ENCODE measurements at regions not wholly inside any gene's neighbourhood (a gene's known extent, or its start where the extent isn't known, plus 50 kb on each side); places are given as distances from the start of the nearest gene placed in this dataset.
A peak's percentile ranks its signal among the peaks of the same experiment; 100 is the strongest.
"Not testable (repeated sequence)": the region's sequence is repeated elsewhere in the genome, so short reads cannot be mapped to it uniquely, and the experiment has no call there.

- peak; percentile 22 for DNase-seq (ENCODE audit: low read depth)
Measured at GRCh38 chr9:20238921-20239320, 383.4 kb downstream of the MLLT3 start.

- no peak for DNase-seq (ENCODE audit: low read depth)
Measured at GRCh38 chr9:20237686-20238085, 384.6 kb downstream of the MLLT3 start.

GRCh38 chr9:20236676-20237075 lies 385.6 kb downstream of the MLLT3 start:
- no peak for DNase-seq (ENCODE audit: low read depth)

GRCh38 chr9:20235206-20235605 lies 387.1 kb downstream of the MLLT3 start:
- not testable (repeated sequence) for DNase-seq (ENCODE audit: low read depth)

GRCh38 chr9:20228096-20228495 lies 394.2 kb downstream of the MLLT3 start:
- DNase-seq (ENCODE audit: low read depth): no peak

GRCh38 chr9:20227166-20227874 lies 395.0 kb downstream of the MLLT3 start:
- peak; percentile 47 for DNase-seq (ENCODE audit: low read depth)

GRCh38 chr9:20226345-20226744 lies 396.0 kb downstream of the MLLT3 start:
- no peak for DNase-seq (ENCODE audit: low read depth)

GRCh38 chr9:20225826-20226225 lies 396.5 kb downstream of the MLLT3 start:
- DNase-seq (ENCODE audit: low read depth): peak; percentile 30

- no peak for DNase-seq (ENCODE audit: low read depth)
Measured at GRCh38 chr9:20224756-20225155, 397.5 kb downstream of the MLLT3 start.

GRCh38 chr9:20220286-20220685 lies 402.0 kb downstream of the MLLT3 start:
- DNase-seq (ENCODE audit: low read depth): no peak

GRCh38 chr9:20219437-20219836 lies 402.9 kb downstream of the MLLT3 start:
- DNase-seq (ENCODE audit: low read depth): no peak

GRCh38 chr9:20217596-20217995 lies 404.7 kb downstream of the MLLT3 start:
- no peak for DNase-seq (ENCODE audit: low read depth)

- DNase-seq (ENCODE audit: low read depth): no peak
Measured at GRCh38 chr9:20216438-20216837, 405.9 kb downstream of the MLLT3 start.

- DNase-seq (ENCODE audit: low read depth): no peak
Measured at GRCh38 chr9:20215552-20215951, 406.7 kb downstream of the MLLT3 start.

- no peak for DNase-seq (ENCODE audit: low read depth)
Measured at GRCh38 chr9:20212806-20213205, 409.5 kb downstream of the MLLT3 start.

- no peak for DNase-seq (ENCODE audit: low read depth)
Measured at GRCh38 chr9:20209391-20210340, 412.6 kb downstream of the MLLT3 start.

- no peak for DNase-seq (ENCODE audit: low read depth)
Measured at GRCh38 chr9:20208961-20209371, 413.3 kb downstream of the MLLT3 start.

GRCh38 chr9:20208226-20208625 lies 414.1 kb downstream of the MLLT3 start:
- no peak for DNase-seq (ENCODE audit: low read depth)

- no peak for DNase-seq (ENCODE audit: low read depth)
Measured at GRCh38 chr9:20207176-20207575, 415.1 kb downstream of the MLLT3 start.

GRCh38 chr9:20205821-20206220 lies 416.5 kb downstream of the MLLT3 start:
- peak; percentile 25 for DNase-seq (ENCODE audit: low read depth)

- no peak for DNase-seq (ENCODE audit: low read depth)
Measured at GRCh38 chr9:20200991-20201431, 412.2 kb upstream of the SLC24A2 start.

- no peak for DNase-seq (ENCODE audit: low read depth)
Measured at GRCh38 chr9:20200581-20200980, 411.7 kb upstream of the SLC24A2 start.

GRCh38 chr9:20199111-20199510 lies 410.3 kb upstream of the SLC24A2 start:
- DNase-seq (ENCODE audit: low read depth): no peak
